ENCODE measurements at regions not wholly inside any gene's neighbourhood (a gene's known extent, or its start where the extent isn't known, plus 50 kb on each side); places are given as distances from the start of the nearest gene placed in this dataset.
"Not testable (repeated sequence)": the region's sequence is repeated elsewhere in the genome, so short reads cannot be mapped to it uniquely, and the experiment has no call there.

GRCh38 chr7:56199639-56200038 is 83.4 kb upstream of the NUPR2 start:
- H3K4me2 ChIP-seq (ENCODE audit: low read length) = no peak overlapping the region
- no peak overlapping the region for H3K4me3 ChIP-seq (ENCODE audit: low read length)
- no peak overlapping the region for H2BK120ac ChIP-seq (ENCODE audit: low read depth, low read length)
- no peaks in the 10 kb centered on the region for H3K27me3 ChIP-seq (ENCODE audit: insufficient read depth, low read length, poor library complexity)
- H3K4ac ChIP-seq (ENCODE audit: low read depth, low read length) = no peak overlapping the region
- H3K4me1 ChIP-seq (ENCODE audit: control insufficient read depth, low read depth, low read length) = no peaks in the 10 kb centered on the region
- H3K79me2 ChIP-seq (ENCODE audit: control insufficient read depth, insufficient read depth, low read length) = no peaks in the 10 kb centered on the region
- no peak overlapping the region for H3K23ac ChIP-seq (ENCODE audit: low read length)
- DNase-seq = no peak
- no peak overlapping the region for H3K18ac ChIP-seq (ENCODE audit: low read length)
- H3K27ac ChIP-seq (ENCODE audit: low read depth, low read length) = no peak overlapping the region
- no CpG with 5 or more reads among the region's 4 CpGs for WGBS (ENCODE audit: extremely low coverage, insufficient coverage, low lambda C conversion rate)
- no peak overlapping the region for H4K8ac ChIP-seq (ENCODE audit: low read depth, low read length)
- H2BK15ac ChIP-seq (replicated peaks; ENCODE audit: low read depth) = no peak overlapping the region
- H3K9ac ChIP-seq (ENCODE audit: low read length) = no peak overlapping the region
- H2AK5ac ChIP-seq (ENCODE audit: low read length) = no peak overlapping the region
- no peak overlapping the region for H2BK5ac ChIP-seq (ENCODE audit: low read length)
- no peaks in the 10 kb centered on the region for H3K36me3 ChIP-seq (ENCODE audit: control insufficient read depth, insufficient read depth, low read length)
- no peak overlapping the region for H3K56ac ChIP-seq (ENCODE audit: low read length)
- H3K79me1 ChIP-seq (ENCODE audit: low read length) = no peaks in the 10 kb centered on the region
- no peak overlapping the region for H4K5ac ChIP-seq (ENCODE audit: low read length)

- H2AK5ac ChIP-seq (ENCODE audit: low read length); H3K4me2 ChIP-seq (ENCODE audit: low read length); H3K79me2 ChIP-seq (ENCODE audit: control insufficient read depth, insufficient read depth, low read length); H2BK5ac ChIP-seq (ENCODE audit: low read length); H3K79me1 ChIP-seq (ENCODE audit: low read length); H3K36me3 ChIP-seq (ENCODE audit: control insufficient read depth, insufficient read depth, low read length); H2BK120ac ChIP-seq (ENCODE audit: low read depth, low read length); H3K4ac ChIP-seq (ENCODE audit: low read depth, low read length); H3K56ac ChIP-seq (ENCODE audit: low read length); H3K4me3 ChIP-seq (ENCODE audit: low read length); H3K4me1 ChIP-seq (ENCODE audit: control insufficient read depth, low read depth, low read length); H3K23ac ChIP-seq (ENCODE audit: low read length); DNase-seq; H4K8ac ChIP-seq (ENCODE audit: low read depth, low read length); H3K27me3 ChIP-seq (ENCODE audit: insufficient read depth, low read length, poor library complexity); H2BK15ac ChIP-seq (replicated peaks; ENCODE audit: low read depth); H3K9ac ChIP-seq (ENCODE audit: low read length); H4K5ac ChIP-seq (ENCODE audit: low read length); H3K27ac ChIP-seq (ENCODE audit: low read depth, low read length); H3K18ac ChIP-seq (ENCODE audit: low read length): not testable (repeated sequence)
- WGBS (ENCODE audit: extremely low coverage, insufficient coverage, low lambda C conversion rate) = no CpG with 5 or more reads among the region's 8 CpGs
Observed at GRCh38 chr7:56196195-56196594, 80.0 kb upstream of the NUPR2 start.

DNA sequence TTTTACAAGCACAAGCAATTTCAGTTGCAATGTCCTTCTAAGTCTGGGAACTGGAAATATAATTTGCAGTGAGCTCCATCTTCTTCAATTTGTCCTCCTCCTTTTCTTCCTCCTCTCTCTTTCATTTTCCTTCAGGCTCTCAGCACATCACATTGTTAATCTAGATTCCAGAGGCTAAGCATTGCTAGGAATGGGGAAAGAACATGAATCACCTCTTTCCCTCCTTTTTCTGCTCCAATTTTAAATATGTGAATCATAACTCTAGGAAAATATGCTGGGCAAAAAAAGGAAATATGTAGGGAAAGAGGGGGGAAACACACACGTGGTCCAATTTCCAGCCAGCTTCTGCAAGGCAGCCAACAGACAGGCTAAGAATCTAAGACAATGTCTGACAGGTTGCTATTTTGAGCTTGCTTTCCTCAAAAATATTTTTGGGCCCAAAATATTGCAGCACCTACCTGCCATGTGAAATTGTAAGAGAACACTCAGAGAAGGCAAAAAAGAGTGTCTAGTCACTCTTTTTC is 72.7 kb upstream of the NUPR2 start:
- Histone ChIP-seq H2BK5ac (ENCODE audit: low read length) (no peak overlapping the region), H3K27me3 (ENCODE audit: insufficient read depth, low read length, poor library complexity) (no peaks in the 10 kb centered on the region), H4K5ac (ENCODE audit: low read length) (no peak overlapping the region), H3K79me1 (ENCODE audit: low read length) (no peaks in the 10 kb centered on the region), H3K79me2 (ENCODE audit: control insufficient read depth, insufficient read depth, low read length) (no peaks in the 10 kb centered on the region), H2AK5ac (ENCODE audit: low read length) (no peak overlapping the region), H2BK120ac (ENCODE audit: low read depth, low read length) (no peak overlapping the region), H3K4ac (ENCODE audit: low read depth, low read length) (no peak overlapping the region), H3K4me3 (ENCODE audit: low read length) (no peak overlapping the region), H3K4me1 (ENCODE audit: control insufficient read depth, low read depth, low read length) (no peaks in the 10 kb centered on the region), H3K27ac (ENCODE audit: low read depth, low read length) (no peak overlapping the region), H3K18ac (ENCODE audit: low read length) (no peak overlapping the region), H2BK15ac (replicated peaks; ENCODE audit: low read depth) (no peak overlapping the region), H3K9ac (ENCODE audit: low read length) (no peak overlapping the region), H3K4me2 (ENCODE audit: low read length) (no peak overlapping the region), H3K36me3 (ENCODE audit: control insufficient read depth, insufficient read depth, low read length) (no peaks in the 10 kb centered on the region), H4K8ac (ENCODE audit: low read depth, low read length) (no peak overlapping the region), H3K56ac (ENCODE audit: low read length) (no peak overlapping the region), H3K23ac (ENCODE audit: low read length) (no peak overlapping the region)
- no CpG with 5 or more reads among the region's 1 CpG for WGBS (ENCODE audit: extremely low coverage, insufficient coverage, low lambda C conversion rate)
- no peak for DNase-seq

DNA sequence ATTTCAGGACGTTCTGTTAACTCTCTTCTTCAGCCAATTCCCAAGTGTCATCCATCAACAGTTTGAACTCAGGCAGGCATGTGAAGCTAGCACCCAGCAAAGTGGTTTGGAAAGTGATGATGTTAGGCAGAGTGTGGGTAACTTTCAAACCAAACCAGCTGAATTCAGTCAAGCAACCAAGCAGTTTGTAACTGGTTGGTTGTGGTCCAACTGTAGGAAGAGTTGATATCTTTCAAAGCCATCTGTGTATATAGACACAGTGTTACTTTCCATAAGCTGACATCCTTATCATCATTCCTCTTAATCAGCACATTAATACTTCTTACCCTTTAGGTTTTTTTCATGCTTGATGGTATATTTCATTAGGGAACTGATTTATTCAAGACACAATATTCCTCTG is 72.2 kb upstream of the NUPR2 start:
- Histone ChIP-seq H3K4me1 (ENCODE audit: control insufficient read depth, low read depth, low read length) (no peaks in the 10 kb centered on the region), H3K27ac (ENCODE audit: low read depth, low read length) (no peak overlapping the region), H3K79me1 (ENCODE audit: low read length) (no peaks in the 10 kb centered on the region), H3K18ac (ENCODE audit: low read length) (no peak overlapping the region), H3K56ac (ENCODE audit: low read length) (no peak overlapping the region), H3K4me3 (ENCODE audit: low read length) (no peak overlapping the region), H3K23ac (ENCODE audit: low read length) (no peak overlapping the region), H3K27me3 (ENCODE audit: insufficient read depth, low read length, poor library complexity) (no peaks in the 10 kb centered on the region), H4K5ac (ENCODE audit: low read length) (no peak overlapping the region), H3K4me2 (ENCODE audit: low read length) (no peak overlapping the region), H3K79me2 (ENCODE audit: control insufficient read depth, insufficient read depth, low read length) (no peaks in the 10 kb centered on the region), H3K9ac (ENCODE audit: low read length) (no peak overlapping the region), H2BK120ac (ENCODE audit: low read depth, low read length) (no peak overlapping the region), H2BK15ac (replicated peaks; ENCODE audit: low read depth) (no peak overlapping the region), H2AK5ac (ENCODE audit: low read length) (no peak overlapping the region), H3K36me3 (ENCODE audit: control insufficient read depth, insufficient read depth, low read length) (no peaks in the 10 kb centered on the region), H2BK5ac (ENCODE audit: low read length) (no peak overlapping the region), H3K4ac (ENCODE audit: low read depth, low read length) (no peak overlapping the region), H4K8ac (ENCODE audit: low read depth, low read length) (no peak overlapping the region)
- WGBS (ENCODE audit: extremely low coverage, insufficient coverage, low lambda C conversion rate) = no CpG with 5 or more reads among the region's 1 CpG
- DNase-seq = no peak

DNA sequence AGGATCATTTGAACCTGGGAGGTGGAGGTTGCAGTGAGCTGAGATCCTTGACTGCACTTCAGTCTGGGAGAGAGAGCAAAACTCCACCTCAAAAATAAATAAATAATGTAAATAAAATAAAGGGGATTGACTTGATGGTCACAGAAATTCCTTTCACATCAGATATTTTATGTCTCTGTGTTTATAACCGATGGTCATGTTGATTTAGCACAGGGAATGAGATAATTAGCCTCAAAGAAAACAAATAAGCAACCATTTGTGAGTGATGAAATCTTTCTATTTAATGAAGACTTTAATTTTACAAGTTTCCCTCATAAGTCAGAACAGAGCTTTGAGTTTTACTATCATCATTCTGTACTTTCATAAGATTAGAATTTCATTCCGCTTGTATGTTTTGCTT is 64.8 kb upstream of the NUPR2 start:
- H3K18ac ChIP-seq (ENCODE audit: low read length) = no peak overlapping the region
- no peak overlapping the region for H4K5ac ChIP-seq (ENCODE audit: low read length)
- H3K4me2 ChIP-seq (ENCODE audit: low read length) = no peak overlapping the region
- H2AK5ac ChIP-seq (ENCODE audit: low read length) = no peak overlapping the region
- no CpG with 5 or more reads among the region's 2 CpGs for WGBS (ENCODE audit: extremely low coverage, insufficient coverage, low lambda C conversion rate)
- H3K36me3 ChIP-seq (ENCODE audit: control insufficient read depth, insufficient read depth, low read length) = no peaks in the 10 kb centered on the region
- no peak overlapping the region for H3K23ac ChIP-seq (ENCODE audit: low read length)
- no peaks in the 10 kb centered on the region for H3K79me2 ChIP-seq (ENCODE audit: control insufficient read depth, insufficient read depth, low read length)
- no peak overlapping the region for H2BK5ac ChIP-seq (ENCODE audit: low read length)
- H2BK120ac ChIP-seq (ENCODE audit: low read depth, low read length) = no peak overlapping the region
- H3K79me1 ChIP-seq (ENCODE audit: low read length) = no peaks in the 10 kb centered on the region
- no peak overlapping the region for H3K56ac ChIP-seq (ENCODE audit: low read length)
- no peak overlapping the region for H2BK15ac ChIP-seq (replicated peaks; ENCODE audit: low read depth)
- H3K4me1 ChIP-seq (ENCODE audit: control insufficient read depth, low read depth, low read length) = no peaks in the 10 kb centered on the region
- H3K27ac ChIP-seq (ENCODE audit: low read depth, low read length) = no peak overlapping the region
- H3K4ac ChIP-seq (ENCODE audit: low read depth, low read length) = no peak overlapping the region
- H3K4me3 ChIP-seq (ENCODE audit: low read length) = no peak overlapping the region
- H4K8ac ChIP-seq (ENCODE audit: low read depth, low read length) = no peak overlapping the region
- H3K27me3 ChIP-seq (ENCODE audit: insufficient read depth, low read length, poor library complexity) = no peaks in the 10 kb centered on the region
- DNase-seq = no peak
- no peak overlapping the region for H3K9ac ChIP-seq (ENCODE audit: low read length)

GRCh38 chr7:56175771-56176170 is 59.6 kb upstream of the NUPR2 start:
- Histone ChIP-seq H4K8ac (ENCODE audit: low read depth, low read length) (no peak overlapping the region), H4K5ac (ENCODE audit: low read length) (no peak overlapping the region), H3K56ac (ENCODE audit: low read length) (no peak overlapping the region), H3K4ac (ENCODE audit: low read depth, low read length) (no peak overlapping the region), H3K27me3 (ENCODE audit: insufficient read depth, low read length, poor library complexity) (no peaks in the 10 kb centered on the region), H3K4me3 (ENCODE audit: low read length) (no peak overlapping the region), H2BK120ac (ENCODE audit: low read depth, low read length) (no peak overlapping the region), H3K9ac (ENCODE audit: low read length) (no peak overlapping the region), H3K23ac (ENCODE audit: low read length) (no peak overlapping the region), H3K18ac (ENCODE audit: low read length) (no peak overlapping the region), H3K4me2 (ENCODE audit: low read length) (no peak overlapping the region), H3K79me1 (ENCODE audit: low read length) (no peaks in the 10 kb centered on the region), H3K79me2 (ENCODE audit: control insufficient read depth, insufficient read depth, low read length) (no peaks in the 10 kb centered on the region), H3K36me3 (ENCODE audit: control insufficient read depth, insufficient read depth, low read length) (no peaks in the 10 kb centered on the region), H3K27ac (ENCODE audit: low read depth, low read length) (no peak overlapping the region), H2AK5ac (ENCODE audit: low read length) (no peak overlapping the region), H2BK5ac (ENCODE audit: low read length) (no peak overlapping the region), H3K4me1 (ENCODE audit: control insufficient read depth, low read depth, low read length) (no peaks in the 10 kb centered on the region), H2BK15ac (replicated peaks; ENCODE audit: low read depth) (no peak overlapping the region)
- no peak for DNase-seq
- no CpG with 5 or more reads among the region's 13 CpGs for WGBS (ENCODE audit: extremely low coverage, insufficient coverage, low lambda C conversion rate)

Data from mesendoderm (in vitro differentiated cells).